ENCODE measurements at regions not wholly inside any gene's neighbourhood (a gene's known extent, or its start where the extent isn't known, plus 50 kb on each side); places are given as distances from the start of the nearest gene placed in this dataset.
A peak's percentile ranks its signal among the peaks of the same experiment; 100 is the strongest.
"Not testable (repeated sequence)": the region's sequence is repeated elsewhere in the genome, so short reads cannot be mapped to it uniquely, and the experiment has no call there.

DNA sequence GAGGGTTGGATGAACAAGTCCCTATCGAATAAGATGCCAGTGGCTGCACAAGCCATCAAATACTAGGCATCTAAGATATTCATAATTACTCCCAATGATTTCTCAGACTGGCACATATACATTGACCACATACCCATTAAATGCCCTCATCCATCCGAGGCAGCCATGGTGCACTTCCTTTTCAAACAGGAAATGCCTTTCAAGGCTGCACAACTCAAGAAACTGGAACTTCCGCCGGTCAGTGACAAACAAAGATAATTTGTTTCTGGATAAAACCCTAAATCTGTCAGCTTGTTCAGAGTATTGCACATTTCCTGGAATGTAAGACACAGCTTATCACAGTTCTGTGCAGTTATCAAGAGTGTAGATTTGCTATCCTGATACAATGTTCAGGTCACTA is 203.7 kb downstream of the RMST start:
- DNase-seq = no peak
- no peaks in the 10 kb centered on the region for H3K36me3 ChIP-seq
- no peak overlapping the region for H3K4me3 ChIP-seq
- H3K27ac ChIP-seq = no peak overlapping the region
- no peaks in the 10 kb centered on the region for H3K9me3 ChIP-seq (replicated peaks)
- no peaks in the 10 kb centered on the region for H3K27me3 ChIP-seq
- no peaks in the 10 kb centered on the region for H3K4me1 ChIP-seq

GRCh38 chr12:97672870-97673269 is 210.3 kb downstream of the RMST start:
- no peak for DNase-seq
- H3K9me3 ChIP-seq (replicated peaks) = no peaks in the 10 kb centered on the region
- no peaks in the 10 kb centered on the region for H3K27me3 ChIP-seq
- H3K36me3 ChIP-seq = no peaks in the 10 kb centered on the region
- H3K27ac ChIP-seq = no peak overlapping the region
- H3K4me3 ChIP-seq = no peak overlapping the region
- no peaks in the 10 kb centered on the region for H3K4me1 ChIP-seq

- Histone ChIP-seq H3K9me3 (replicated peaks) (no peaks in the 10 kb centered on the region), H3K27ac (no peak overlapping the region), H3K27me3 (no peaks in the 10 kb centered on the region), H3K36me3 (no peaks in the 10 kb centered on the region), H3K4me3 (no peak overlapping the region), H3K4me1 (no peaks in the 10 kb centered on the region)
- DNase-seq = no peak
Observed at GRCh38 chr12:97680751-97681150, 218.1 kb downstream of the RMST start.

- Histone ChIP-seq H3K4me1 (no peaks in the 10 kb centered on the region), H3K27ac (no peak overlapping the region), H3K9me3 (replicated peaks) (no peaks in the 10 kb centered on the region), H3K27me3 (no peaks in the 10 kb centered on the region), H3K36me3 (no peaks in the 10 kb centered on the region), H3K4me3 (no peak overlapping the region)
- no peak for DNase-seq
Observed at GRCh38 chr12:97681612-97682504, 219.3 kb downstream of the RMST start.

GRCh38 chr12:97685360-97685759 is 222.8 kb downstream of the RMST start:
- DNase-seq = no peak
- Histone ChIP-seq H3K4me1 (no peaks in the 10 kb centered on the region), H3K9me3 (replicated peaks) (no peaks in the 10 kb centered on the region), H3K4me3 (no peak overlapping the region), H3K27me3 (no peaks in the 10 kb centered on the region), H3K36me3 (no peaks in the 10 kb centered on the region), H3K27ac (no peak overlapping the region)

- Histone ChIP-seq H3K4me3 (no peak overlapping the region), H3K4me1 (no peaks in the 10 kb centered on the region), H3K27me3 (no peaks in the 10 kb centered on the region), H3K9me3 (replicated peaks) (no peaks in the 10 kb centered on the region), H3K27ac (no peak overlapping the region), H3K36me3 (no peaks in the 10 kb centered on the region)
- DNase-seq = no peak
Observed at GRCh38 chr12:97701901-97702300, 239.3 kb downstream of the RMST start.

DNA sequence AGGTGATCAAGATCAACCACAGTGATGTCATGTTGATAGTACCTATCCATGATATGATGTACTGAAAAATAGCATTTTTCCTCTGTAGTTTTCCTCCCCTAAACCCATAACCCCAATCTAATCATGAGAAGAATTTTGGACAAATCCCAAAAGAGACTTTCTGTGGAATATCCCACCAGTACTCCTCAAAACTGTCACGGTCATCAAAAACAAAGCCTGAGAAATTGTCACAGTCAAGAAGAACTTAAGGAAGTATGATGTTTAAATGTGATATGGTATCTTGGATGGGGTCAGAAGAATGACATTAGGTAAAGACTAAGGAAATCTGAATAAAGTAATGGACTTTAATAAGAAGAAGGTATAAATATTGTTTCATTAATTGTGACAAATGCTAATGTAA is 248.8 kb downstream of the RMST start:
- H3K27ac ChIP-seq = no peak overlapping the region
- H3K4me3 ChIP-seq = no peak overlapping the region
- H3K27me3 ChIP-seq = no peaks in the 10 kb centered on the region
- H3K36me3 ChIP-seq = no peaks in the 10 kb centered on the region
- H3K4me1 ChIP-seq = no peaks in the 10 kb centered on the region
- no peaks in the 10 kb centered on the region for H3K9me3 ChIP-seq (replicated peaks)
- DNase-seq = no peak

GRCh38 chr12:97713270-97713669 is 250.7 kb downstream of the RMST start:
- no peak for DNase-seq
- H3K27ac ChIP-seq = no peak overlapping the region
- no peaks in the 10 kb centered on the region for H3K27me3 ChIP-seq
- H3K4me3 ChIP-seq = no peak overlapping the region
- H3K36me3 ChIP-seq = no peaks in the 10 kb centered on the region
- H3K4me1 ChIP-seq = no peaks in the 10 kb centered on the region
- H3K9me3 ChIP-seq (replicated peaks) = no peaks in the 10 kb centered on the region

DNA sequence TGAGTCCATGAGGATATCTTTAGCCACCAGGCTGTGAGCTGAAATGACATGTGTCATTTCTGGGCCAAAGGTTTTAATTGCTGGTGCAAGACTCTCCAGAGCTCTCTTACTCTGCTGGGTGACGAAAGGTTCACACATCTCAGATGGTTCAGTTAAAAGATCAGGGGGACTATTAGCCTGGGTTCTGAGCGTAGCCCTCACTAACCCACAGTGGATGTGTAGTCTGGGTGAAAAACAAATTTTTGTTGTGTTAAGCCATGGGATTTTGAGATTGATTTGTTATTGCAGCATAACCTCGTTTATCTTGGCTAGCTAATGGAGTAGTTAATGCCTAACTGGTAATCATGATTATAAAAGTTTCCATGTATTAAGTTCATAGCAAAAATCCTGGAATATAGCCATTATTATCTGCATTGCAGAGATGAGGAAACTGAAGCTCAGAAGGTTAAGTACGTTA is 251.5 kb downstream of the RMST start:
- Histone ChIP-seq H3K27me3 (no peaks in the 10 kb centered on the region), H3K4me3 (no peak overlapping the region), H3K27ac (no peak overlapping the region), H3K4me1 (no peaks in the 10 kb centered on the region), H3K36me3 (no peaks in the 10 kb centered on the region), H3K9me3 (replicated peaks) (no peaks in the 10 kb centered on the region)
- no peak for DNase-seq

GRCh38 chr12:97716356-97716755 is 253.8 kb downstream of the RMST start:
- H3K27me3 ChIP-seq = no peaks in the 10 kb centered on the region
- H3K9me3 ChIP-seq (replicated peaks) = no peaks in the 10 kb centered on the region
- H3K27ac ChIP-seq = no peak overlapping the region
- DNase-seq = peak; percentile 4 to 17
- H3K4me1 ChIP-seq = no peaks in the 10 kb centered on the region
- no peak overlapping the region for H3K4me3 ChIP-seq
- H3K36me3 ChIP-seq = no peaks in the 10 kb centered on the region

DNA sequence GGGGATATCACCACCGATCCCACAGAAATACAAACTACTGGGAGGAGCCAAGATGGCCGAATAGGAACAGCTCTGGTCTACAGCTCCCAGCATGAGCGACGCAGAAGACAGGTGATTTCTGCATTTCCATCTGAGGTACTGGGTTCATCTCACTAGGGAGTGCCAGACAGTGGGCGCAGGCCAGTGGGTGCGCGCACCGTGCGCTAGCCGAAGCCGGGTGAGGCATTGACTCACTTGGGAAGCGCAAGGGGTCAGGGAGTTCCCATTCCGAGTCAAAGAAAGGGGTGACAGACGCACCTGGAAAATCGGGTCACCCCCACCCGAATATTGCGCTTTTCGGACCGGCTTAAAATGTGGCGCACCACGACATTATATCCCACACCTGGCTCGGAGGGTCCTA is 261.2 kb downstream of the RMST start:
- H3K27ac ChIP-seq; H3K36me3 ChIP-seq; H3K9me3 ChIP-seq (replicated peaks); H3K4me3 ChIP-seq; H3K27me3 ChIP-seq; H3K4me1 ChIP-seq; DNase-seq: not testable (repeated sequence)

- no peaks in the 10 kb centered on the region; the same call in 1 of the 2 replicates for H3K9me3 ChIP-seq (replicated peaks)
- H3K27me3 ChIP-seq = no peaks in the 10 kb centered on the region
- no peak for DNase-seq
- no peaks in the 10 kb centered on the region for H3K36me3 ChIP-seq
- peaks cover 10% of the 10 kb centered on the region for H3K4me1 ChIP-seq
- H3K27ac ChIP-seq = no peak overlapping the region
- H3K4me3 ChIP-seq = no peak overlapping the region
Observed at GRCh38 chr12:97745406-97746101, 282.9 kb downstream of the RMST start.

- Histone ChIP-seq H3K36me3 (no peaks in the 10 kb centered on the region), H3K27me3 (no peaks in the 10 kb centered on the region), H3K27ac (no peak overlapping the region), H3K4me3 (no peak overlapping the region), H3K4me1 (peaks cover 10% of the 10 kb centered on the region), H3K9me3 (replicated peaks) (no peaks in the 10 kb centered on the region; the same call in 1 of the 2 replicates)
- no peak for DNase-seq
Observed at GRCh38 chr12:97748298-97748697, 285.7 kb downstream of the RMST start.

DNA sequence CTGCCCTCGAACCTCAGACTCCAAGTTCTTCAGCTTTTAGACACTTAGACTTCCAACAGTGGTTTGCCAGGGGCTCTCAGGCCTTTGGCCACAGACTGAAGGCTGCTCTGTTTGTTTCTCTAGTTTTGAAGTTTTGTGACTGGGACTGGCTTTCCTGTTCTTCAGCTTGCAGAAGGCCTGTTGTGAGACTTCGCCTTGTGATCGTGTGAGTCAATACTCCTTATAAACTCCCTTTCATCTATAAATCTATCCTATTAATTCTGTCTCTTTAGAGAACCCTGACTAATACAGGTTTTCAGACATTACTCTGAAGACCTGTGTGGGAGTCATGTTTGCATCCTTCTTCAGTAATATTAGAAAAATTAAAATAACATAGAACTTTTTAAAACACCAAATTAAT is 289.1 kb downstream of the RMST start:
- no peaks in the 10 kb centered on the region for H3K27me3 ChIP-seq
- no peaks in the 10 kb centered on the region for H3K36me3 ChIP-seq
- H3K4me3 ChIP-seq = no peak overlapping the region
- H3K4me1 ChIP-seq = peaks cover 10% of the 10 kb centered on the region
- H3K9me3 ChIP-seq (replicated peaks) = no peaks in the 10 kb centered on the region; the same call in 1 of the 2 replicates
- no peak for DNase-seq
- no peak overlapping the region for H3K27ac ChIP-seq

DNA sequence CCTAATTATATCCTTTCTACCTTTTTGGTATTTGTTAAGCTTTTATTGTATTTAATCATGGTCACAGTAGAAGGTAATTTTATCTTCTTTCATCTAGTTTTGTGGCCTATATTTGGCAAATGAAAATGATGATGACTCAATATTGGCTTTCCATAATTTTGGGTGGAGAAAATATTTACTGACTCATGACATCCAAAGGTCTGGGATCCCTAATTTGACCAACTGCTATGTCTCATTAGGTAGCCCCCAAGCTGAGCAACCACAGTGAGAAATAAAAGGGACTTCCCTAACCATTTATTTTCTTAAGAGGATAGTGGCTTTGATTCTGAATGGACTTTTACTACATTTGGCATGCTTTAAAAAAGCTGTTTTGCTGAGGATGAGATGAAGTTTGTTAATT is 289.5 kb downstream of the RMST start:
- Histone ChIP-seq H3K4me3 (no peak overlapping the region), H3K9me3 (replicated peaks) (no peaks in the 10 kb centered on the region; the same call in 1 of the 2 replicates), H3K27ac (no peak overlapping the region), H3K36me3 (no peaks in the 10 kb centered on the region), H3K4me1 (peaks cover 6% of the 10 kb centered on the region), H3K27me3 (no peaks in the 10 kb centered on the region)
- no peak for DNase-seq
